HL-60 (cell line): ENCODE measurements at regions not wholly inside any gene's neighbourhood (a gene's known extent, or its start where the extent isn't known, plus 50 kb on each side); places are given as distances from the start of the nearest gene placed in this dataset.

ENCODE experiments used
- GABPA ChIP-seq: IDR thresholded peaks from 2 replicates; pipeline ENCODE4 v1.6.1; 2012; ENCODE audit warnings: low read depth
- POLR2AphosphoS5 ChIP-seq: IDR thresholded peaks from 2 replicates; pipeline ENCODE4 v1.6.1; 2012; ENCODE audit warnings: low read depth
- SPI1 ChIP-seq: IDR thresholded peaks from 2 replicates; pipeline ENCODE4 v1.6.1; 2012; ENCODE audit warnings: low read depth, mild to moderate bottlenecking, borderline replicate concordance
- TF ChIP-seq, protein P1 (sequence below): IDR thresholded peaks from one replicate; pipeline ENCODE4 v1.5.1; 2011; ENCODE audit warnings: low read length, control low read depth, inconsistent platforms; ENCODE audit not compliant: insufficient read depth
- TF ChIP-seq, protein P2 (sequence below): IDR thresholded peaks from 2 replicates; pipeline ENCODE4 v1.6.1; 2012; ENCODE audit warnings: low read depth; ENCODE audit not compliant: insufficient replicate concordance

DNA sequence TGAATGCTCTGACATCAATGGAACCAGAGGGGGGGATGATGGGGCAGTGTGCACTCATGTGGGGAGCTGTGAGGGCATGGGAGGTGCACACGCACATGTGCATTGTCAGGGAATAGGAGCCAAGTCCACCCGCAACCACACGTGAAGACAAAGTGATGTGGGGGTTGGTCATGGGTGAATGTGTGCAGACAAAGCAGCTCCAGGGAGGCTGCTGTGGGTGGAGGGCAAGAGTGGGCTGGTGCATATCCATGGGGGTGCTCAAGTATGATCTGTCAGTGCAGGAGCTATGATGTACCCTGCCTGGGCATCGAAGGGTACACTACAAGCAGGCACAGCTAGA lies 301.9 kb downstream of the TEX13C start:
- TF ChIP-seq, protein P1, sequence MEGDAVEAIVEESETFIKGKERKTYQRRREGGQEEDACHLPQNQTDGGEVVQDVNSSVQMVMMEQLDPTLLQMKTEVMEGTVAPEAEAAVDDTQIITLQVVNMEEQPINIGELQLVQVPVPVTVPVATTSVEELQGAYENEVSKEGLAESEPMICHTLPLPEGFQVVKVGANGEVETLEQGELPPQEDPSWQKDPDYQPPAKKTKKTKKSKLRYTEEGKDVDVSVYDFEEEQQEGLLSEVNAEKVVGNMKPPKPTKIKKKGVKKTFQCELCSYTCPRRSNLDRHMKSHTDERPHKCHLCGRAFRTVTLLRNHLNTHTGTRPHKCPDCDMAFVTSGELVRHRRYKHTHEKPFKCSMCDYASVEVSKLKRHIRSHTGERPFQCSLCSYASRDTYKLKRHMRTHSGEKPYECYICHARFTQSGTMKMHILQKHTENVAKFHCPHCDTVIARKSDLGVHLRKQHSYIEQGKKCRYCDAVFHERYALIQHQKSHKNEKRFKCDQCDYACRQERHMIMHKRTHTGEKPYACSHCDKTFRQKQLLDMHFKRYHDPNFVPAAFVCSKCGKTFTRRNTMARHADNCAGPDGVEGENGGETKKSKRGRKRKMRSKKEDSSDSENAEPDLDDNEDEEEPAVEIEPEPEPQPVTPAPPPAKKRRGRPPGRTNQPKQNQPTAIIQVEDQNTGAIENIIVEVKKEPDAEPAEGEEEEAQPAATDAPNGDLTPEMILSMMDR, result no peak
- TF ChIP-seq, protein P2, sequence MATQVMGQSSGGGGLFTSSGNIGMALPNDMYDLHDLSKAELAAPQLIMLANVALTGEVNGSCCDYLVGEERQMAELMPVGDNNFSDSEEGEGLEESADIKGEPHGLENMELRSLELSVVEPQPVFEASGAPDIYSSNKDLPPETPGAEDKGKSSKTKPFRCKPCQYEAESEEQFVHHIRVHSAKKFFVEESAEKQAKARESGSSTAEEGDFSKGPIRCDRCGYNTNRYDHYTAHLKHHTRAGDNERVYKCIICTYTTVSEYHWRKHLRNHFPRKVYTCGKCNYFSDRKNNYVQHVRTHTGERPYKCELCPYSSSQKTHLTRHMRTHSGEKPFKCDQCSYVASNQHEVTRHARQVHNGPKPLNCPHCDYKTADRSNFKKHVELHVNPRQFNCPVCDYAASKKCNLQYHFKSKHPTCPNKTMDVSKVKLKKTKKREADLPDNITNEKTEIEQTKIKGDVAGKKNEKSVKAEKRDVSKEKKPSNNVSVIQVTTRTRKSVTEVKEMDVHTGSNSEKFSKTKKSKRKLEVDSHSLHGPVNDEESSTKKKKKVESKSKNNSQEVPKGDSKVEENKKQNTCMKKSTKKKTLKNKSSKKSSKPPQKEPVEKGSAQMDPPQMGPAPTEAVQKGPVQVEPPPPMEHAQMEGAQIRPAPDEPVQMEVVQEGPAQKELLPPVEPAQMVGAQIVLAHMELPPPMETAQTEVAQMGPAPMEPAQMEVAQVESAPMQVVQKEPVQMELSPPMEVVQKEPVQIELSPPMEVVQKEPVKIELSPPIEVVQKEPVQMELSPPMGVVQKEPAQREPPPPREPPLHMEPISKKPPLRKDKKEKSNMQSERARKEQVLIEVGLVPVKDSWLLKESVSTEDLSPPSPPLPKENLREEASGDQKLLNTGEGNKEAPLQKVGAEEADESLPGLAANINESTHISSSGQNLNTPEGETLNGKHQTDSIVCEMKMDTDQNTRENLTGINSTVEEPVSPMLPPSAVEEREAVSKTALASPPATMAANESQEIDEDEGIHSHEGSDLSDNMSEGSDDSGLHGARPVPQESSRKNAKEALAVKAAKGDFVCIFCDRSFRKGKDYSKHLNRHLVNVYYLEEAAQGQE, result no peak
- TF ChIP-seq GABPA, result no peak
- TF ChIP-seq POLR2AphosphoS5, result no peak
- no peak for TF ChIP-seq SPI1
